OCI-LY7 (cell line): ENCODE measurements at regions not wholly inside any gene's neighbourhood (a gene's known extent, or its start where the extent isn't known, plus 50 kb on each side); places are given as distances from the start of the nearest gene placed in this dataset.

Experiments used
- BruUV-seq: library from RNA; stranded (reverse); fragments of 400-500 nt; replicated peaks from 2 replicates; lab custom pipeline; 2021; lab: Mats Ljungman, UMichigan
- CTCF ChIA-PET: fragments of 300-600 bp; sonication (Branson Sonifier 250); formaldehyde crosslinking; loops from one replicate; lab custom pipeline; 2022; ENCODE audit warnings: antibody characterized with exemption; ENCODE audit not compliant: unreplicated experiment; lab: Charles Lee
- POLR2A ChIA-PET: fragments of 300-600 bp; sonication (Branson Sonifier 250); formaldehyde crosslinking; loops from one replicate; lab custom pipeline; 2022; ENCODE audit warnings: antibody characterized with exemption; lab: Charles Lee
- DNase-seq: peaks from one replicate; pipeline ENCODE4 v3.0.0-alpha.2; 2015; ENCODE audit warnings: low spot score
- H2AFZ ChIP-seq: fragments of 200-600 bp; sonication (generic), shearing (Covaris generic); 2 replicates; pipeline ENCODE4 v1.6.1; 2014; ENCODE audit warnings: mild to moderate bottlenecking, antibody characterized with exemption, low read length, moderate library complexity
- H3K27ac ChIP-seq: fragments of 200-600 bp; sonication (generic); 2 replicates; pipeline ENCODE4 v1.5.1; 2014; ENCODE audit warnings: mixed run types, low read depth, mild to moderate bottlenecking, moderate library complexity, low read length, inconsistent platforms; ENCODE audit not compliant: poor library complexity, severe bottlenecking
- H3K36me3 ChIP-seq: fragments of 200-600 bp; sonication (generic); 2 replicates; pipeline ENCODE4 v1.6.1; 2014; ENCODE audit warnings: mild to moderate bottlenecking, antibody characterized with exemption, low read length, moderate library complexity, mixed read lengths; ENCODE audit not compliant: insufficient read depth
- H3K4me1 ChIP-seq: fragments of 200-600 bp; sonication (generic); 2 replicates; pipeline ENCODE4 v1.5.1; 2014; ENCODE audit warnings: mild to moderate bottlenecking, low read length; ENCODE audit not compliant: insufficient read depth, poor library complexity, severe bottlenecking
- H3K4me2 ChIP-seq: fragments of 200-600 bp; sonication (generic); 2 replicates; pipeline ENCODE4 v1.6.1; 2014; ENCODE audit warnings: mild to moderate bottlenecking, low read length
- H3K4me3 ChIP-seq: fragments of 200-600 bp; sonication (generic); 2 replicates; pipeline ENCODE4 v1.5.1; 2014; ENCODE audit warnings: mild to moderate bottlenecking, low read depth, low read length; ENCODE audit not compliant: poor library complexity, severe bottlenecking
- H3K79me2 ChIP-seq: fragments of 200-600 bp; sonication (generic); 2 replicates; pipeline ENCODE4 v1.6.1; 2016; ENCODE audit warnings: low read depth, mild to moderate bottlenecking, low read length, moderate library complexity, mixed read lengths; ENCODE audit not compliant: insufficient read depth
- H3K9me2 ChIP-seq: fragments of 200-600 bp; sonication (generic); 2 replicates; pipeline ENCODE4 v1.6.1; 2016; ENCODE audit warnings: mild to moderate bottlenecking, low read length, mixed read lengths; ENCODE audit not compliant: insufficient read depth
- H3K9me3 ChIP-seq: fragments of 200-600 bp; sonication (generic); 2 replicates; pipeline ENCODE4 v1.6.1; 2014; ENCODE audit warnings: mild to moderate bottlenecking, mixed run types, low read length, mixed read lengths
- H4K20me1 ChIP-seq: fragments of 200-600 bp; sonication (generic); 2 replicates; pipeline ENCODE4 v1.6.1; 2014; ENCODE audit warnings: mild to moderate bottlenecking, antibody characterized with exemption, low read length, moderate library complexity, mixed read lengths; ENCODE audit not compliant: insufficient read depth
- EZH2phosphoT487 ChIP-seq: fragments of 200-600 bp; sonication (generic); IDR thresholded peaks from 2 replicates; pipeline ENCODE4 v1.6.1; 2018; ENCODE audit warnings: low read depth, borderline replicate concordance, mild to moderate bottlenecking, mixed run types, antibody characterized with exemption, low read length, moderate library complexity, mixed read lengths
- intact Hi-C: fragments of 100-400 bp; cut with micrococcal nuclease; formaldehyde crosslinking; loops from one replicate; pipeline ENCODE4 v1.10.0; 2022; ENCODE audit not compliant: unreplicated experiment
- TF ChIP-seq, protein P1 (sequence below): fragments of 200-600 bp; sonication (generic); conservative IDR thresholded peaks from 2 replicates; pipeline ENCODE4 v1.5.1; 2014; ENCODE audit warnings: mild to moderate bottlenecking, antibody characterized with exemption, low read length, moderate library complexity, mixed read lengths

DNA sequence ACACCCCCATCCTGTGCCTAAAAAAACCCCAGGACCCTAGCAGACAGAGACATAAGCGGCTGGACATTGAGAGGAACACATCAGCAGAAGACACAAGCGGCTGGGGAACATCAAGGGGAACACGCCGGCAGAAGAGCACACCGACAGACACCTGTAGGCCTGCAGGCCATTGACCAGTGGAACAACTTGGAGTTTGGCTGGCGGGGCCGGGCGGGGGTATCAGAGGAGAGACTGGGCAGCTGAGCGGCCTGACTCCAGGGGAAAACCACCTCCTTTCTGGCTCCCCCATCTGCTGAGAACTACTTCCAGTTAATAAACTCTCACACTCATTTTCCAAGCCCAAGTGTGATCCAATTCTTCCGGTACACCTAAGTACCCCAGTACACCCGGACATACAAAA is 264.7 kb upstream of the ISX start:
- DNase-seq: no peak
- no peak for TF ChIP-seq EZH2phosphoT487
- TF ChIP-seq, protein P1, sequence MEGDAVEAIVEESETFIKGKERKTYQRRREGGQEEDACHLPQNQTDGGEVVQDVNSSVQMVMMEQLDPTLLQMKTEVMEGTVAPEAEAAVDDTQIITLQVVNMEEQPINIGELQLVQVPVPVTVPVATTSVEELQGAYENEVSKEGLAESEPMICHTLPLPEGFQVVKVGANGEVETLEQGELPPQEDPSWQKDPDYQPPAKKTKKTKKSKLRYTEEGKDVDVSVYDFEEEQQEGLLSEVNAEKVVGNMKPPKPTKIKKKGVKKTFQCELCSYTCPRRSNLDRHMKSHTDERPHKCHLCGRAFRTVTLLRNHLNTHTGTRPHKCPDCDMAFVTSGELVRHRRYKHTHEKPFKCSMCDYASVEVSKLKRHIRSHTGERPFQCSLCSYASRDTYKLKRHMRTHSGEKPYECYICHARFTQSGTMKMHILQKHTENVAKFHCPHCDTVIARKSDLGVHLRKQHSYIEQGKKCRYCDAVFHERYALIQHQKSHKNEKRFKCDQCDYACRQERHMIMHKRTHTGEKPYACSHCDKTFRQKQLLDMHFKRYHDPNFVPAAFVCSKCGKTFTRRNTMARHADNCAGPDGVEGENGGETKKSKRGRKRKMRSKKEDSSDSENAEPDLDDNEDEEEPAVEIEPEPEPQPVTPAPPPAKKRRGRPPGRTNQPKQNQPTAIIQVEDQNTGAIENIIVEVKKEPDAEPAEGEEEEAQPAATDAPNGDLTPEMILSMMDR: no peak
- Histone ChIP-seq H4K20me1 (no peaks in the 10 kb centered on the region), H3K36me3 (no peaks in the 10 kb centered on the region), H3K9me2 (no peaks in the 10 kb centered on the region), H3K79me2 (no peaks in the 10 kb centered on the region), H3K4me3 (no peak overlapping the region), H2AFZ (no peak overlapping the region), H3K27ac (no peak overlapping the region), H3K4me1 (no peaks in the 10 kb centered on the region), H3K9me3 (no peaks in the 10 kb centered on the region), H3K4me2 (no peak overlapping the region)
- ChIA-PET CTCF (no interaction called here), POLR2A (interaction anchor here (0.6 kb wide), 1 partner anchor 12 kb away, joined by 3 read pairs; no protein-coding TSS in a partner anchor)
- intact Hi-C loops: no loop called here
- BruUV-seq: no TSS peak

DNA sequence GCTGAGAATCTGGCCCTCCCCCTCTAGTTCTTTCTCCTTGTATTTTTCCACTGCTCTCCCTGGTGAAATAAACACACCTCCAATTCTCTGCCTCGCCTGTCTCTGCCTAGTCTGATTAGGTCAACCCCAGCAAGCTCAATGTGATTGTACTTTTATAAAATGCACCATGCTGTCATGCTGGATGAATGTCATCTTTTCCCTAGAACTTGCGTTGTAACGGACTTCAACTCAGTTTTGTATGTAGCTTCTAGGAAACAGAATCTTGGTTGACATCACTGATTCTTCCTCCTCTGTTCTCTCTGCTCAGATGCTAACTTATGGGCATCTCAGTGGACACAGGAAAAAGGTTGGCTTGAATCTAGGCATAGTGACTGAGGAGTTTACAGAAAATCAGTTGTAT is 261.9 kb upstream of the ISX start:
- no peaks in the 10 kb centered on the region for H3K9me2 ChIP-seq
- CTCF ChIA-PET: no interaction called here
- no peak overlapping the region for H3K27ac ChIP-seq
- H3K4me3 ChIP-seq: no peak overlapping the region
- POLR2A ChIA-PET: no interaction called here
- intact Hi-C loops: no loop called here
- H3K9me3 ChIP-seq: no peaks in the 10 kb centered on the region
- H3K36me3 ChIP-seq: no peaks in the 10 kb centered on the region
- BruUV-seq: no TSS peak
- no peak overlapping the region for H3K4me2 ChIP-seq
- no peaks in the 10 kb centered on the region for H3K4me1 ChIP-seq
- TF ChIP-seq, protein P1: no peak
- TF ChIP-seq EZH2phosphoT487: no peak
- H4K20me1 ChIP-seq: no peaks in the 10 kb centered on the region
- DNase-seq: no peak
- H2AFZ ChIP-seq: no peak overlapping the region
- H3K79me2 ChIP-seq: no peaks in the 10 kb centered on the region

DNA sequence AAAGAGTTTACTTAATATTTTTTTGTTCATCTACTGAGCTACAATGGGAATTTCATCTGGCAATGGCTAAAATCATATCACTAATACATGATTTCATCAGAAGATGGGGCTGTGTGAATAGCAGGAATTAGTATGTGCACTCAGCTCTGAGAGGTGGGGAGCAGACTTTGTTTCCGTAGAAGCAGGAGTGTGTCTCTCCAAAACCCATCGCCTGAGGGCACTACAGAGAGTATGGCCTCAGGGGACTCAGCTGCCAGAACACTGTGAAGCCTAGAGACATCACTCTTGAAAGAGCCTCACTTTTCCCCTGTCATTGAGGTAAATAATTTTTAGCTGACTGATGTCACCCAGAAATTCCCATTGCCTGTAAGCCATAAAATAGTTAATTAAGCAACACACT is 261.4 kb upstream of the ISX start:
- BruUV-seq: no TSS peak
- Histone ChIP-seq H3K9me3 (no peaks in the 10 kb centered on the region), H3K79me2 (no peaks in the 10 kb centered on the region), H3K36me3 (no peaks in the 10 kb centered on the region), H3K9me2 (no peaks in the 10 kb centered on the region), H3K4me2 (no peak overlapping the region), H2AFZ (no peak overlapping the region), H3K4me3 (no peak overlapping the region), H4K20me1 (no peaks in the 10 kb centered on the region), H3K4me1 (no peaks in the 10 kb centered on the region), H3K27ac (no peak overlapping the region)
- intact Hi-C loops: no loop called here
- peak; percentile 1 for DNase-seq
- CTCF ChIA-PET: no interaction called here
- POLR2A ChIA-PET: no interaction called here
- TF ChIP-seq, protein P1: 0 out of 2 replicates have a peak, but pooled peaks have one; percentile 27
- TF ChIP-seq EZH2phosphoT487: no peak
